Stimulated activated CD8-positive, alpha-beta memory T cell treated with anti-CD3 and anti-CD28 coated beads, Interleukin-4, amount 100 ng/mL, for 48 hours (primary cell): ENCODE measurements at regions not wholly inside any gene's neighbourhood (a gene's known extent, or its start where the extent isn't known, plus 50 kb on each side); places are given as distances from the start of the nearest gene placed in this dataset.

Experiments
- DNase-seq: peaks from one replicate; pipeline ENCODE4 v3.0.0-alpha.2; 2020

GRCh38 chr10:44196336-44196735 lies 188.6 kb downstream of the CXCL12 start:
- DNase-seq: no peak

GRCh38 chr10:44196008-44196320 lies 188.9 kb downstream of the CXCL12 start:
- no peak for DNase-seq

- no peak for DNase-seq
Observed at GRCh38 chr10:44195112-44196007, 189.5 kb downstream of the CXCL12 start.

GRCh38 chr10:44194435-44194834 lies 190.5 kb downstream of the CXCL12 start:
- DNase-seq: no peak

GRCh38 chr10:44193567-44194220 lies 191.2 kb downstream of the CXCL12 start:
- no peak for DNase-seq

GRCh38 chr10:44193166-44193565 lies 191.7 kb downstream of the CXCL12 start:
- DNase-seq: no peak

GRCh38 chr10:44192435-44192834 lies 192.5 kb downstream of the CXCL12 start:
- no peak for DNase-seq

GRCh38 chr10:44190541-44190940 lies 194.4 kb downstream of the CXCL12 start:
- DNase-seq: no peak

- DNase-seq: no peak
Observed at GRCh38 chr10:44186821-44187220, 198.1 kb downstream of the CXCL12 start.

GRCh38 chr10:44186150-44186549 lies 198.7 kb downstream of the CXCL12 start:
- no peak for DNase-seq

- DNase-seq: no peak
Observed at GRCh38 chr10:44185315-44185666, 199.6 kb downstream of the CXCL12 start.

- no peak for DNase-seq
Observed at GRCh38 chr10:44184633-44185314, 200.1 kb downstream of the CXCL12 start.

- no peak for DNase-seq
Observed at GRCh38 chr10:44183667-44184632, 200.9 kb downstream of the CXCL12 start.

- no peak for DNase-seq
Observed at GRCh38 chr10:44182909-44183308, 202.0 kb downstream of the CXCL12 start.

GRCh38 chr10:44180321-44181168 lies 204.4 kb downstream of the CXCL12 start:
- DNase-seq: no peak

GRCh38 chr10:44178856-44179255 lies 206.0 kb downstream of the CXCL12 start:
- no peak for DNase-seq

- DNase-seq: no peak
Observed at GRCh38 chr10:44178281-44178680, 206.6 kb downstream of the CXCL12 start.

- DNase-seq: no peak
Observed at GRCh38 chr10:44177610-44178009, 207.3 kb downstream of the CXCL12 start.

GRCh38 chr10:44176311-44176710 lies 208.6 kb downstream of the CXCL12 start:
- DNase-seq: no peak

GRCh38 chr10:44173608-44173894 lies 211.3 kb downstream of the CXCL12 start:
- DNase-seq: no peak

- DNase-seq: no peak
Observed at GRCh38 chr10:44172883-44173607, 211.9 kb downstream of the CXCL12 start.
